IPS DF 6.9 (cell line): ENCODE measurements at regions not wholly inside any gene's neighbourhood (a gene's known extent, or its start where the extent isn't known, plus 50 kb on each side); places are given as distances from the start of the nearest gene placed in this dataset.
A peak's percentile ranks its signal among the peaks of the same experiment; 100 is the strongest.

Source experiments
- DNase-seq: peaks from one replicate; pipeline ENCODE4 v3.0.0-alpha.2; 2013; ENCODE audit warnings: low read depth, low spot score
- H3K27ac ChIP-seq: one replicate; pipeline ENCODE4 v1.5.1; 2013; ENCODE audit warnings: low read length, control low read depth
- H3K27me3 ChIP-seq: 2 replicates; pipeline ENCODE4 v1.6.1; 2013; ENCODE audit warnings: mild to moderate bottlenecking, low read length; ENCODE audit not compliant: control insufficient read depth, insufficient read depth
- H3K36me3 ChIP-seq: 2 replicates; pipeline ENCODE4 v1.6.1; 2013; ENCODE audit warnings: low read length; ENCODE audit not compliant: control insufficient read depth, insufficient read depth
- H3K4me1 ChIP-seq: 2 replicates; pipeline ENCODE4 v1.6.1; 2013; ENCODE audit warnings: low read length; ENCODE audit not compliant: control insufficient read depth, insufficient read depth
- H3K4me3 ChIP-seq: 2 replicates; pipeline ENCODE4 v1.5.1; 2013; ENCODE audit warnings: mild to moderate bottlenecking, low read length
- H3K9me3 ChIP-seq: 2 replicates; pipeline ENCODE4 v1.6.1; 2013; ENCODE audit warnings: low read length, inconsistent platforms; ENCODE audit not compliant: control insufficient read depth, insufficient read depth
- WGBS: extraction: QIAGEN DNeasy Blood & Tissue Kit; methylation state at CpG from one replicate; pipeline ENCODE4 v1.1.7; 2013; ENCODE audit warnings: mixed read lengths, missing lambda C conversion rate; ENCODE audit not compliant: insufficient read length, insufficient coverage; 5-methylcytosine and 5-hydroxymethylcytosine counted together

- Histone ChIP-seq H3K27me3 (no peaks in the 10 kb centered on the region), H3K4me3 (no peak overlapping the region), H3K4me1 (peaks cover 2% of the 10 kb centered on the region; the same call in 1 of the 2 replicates), H3K27ac (no peak overlapping the region), H3K36me3 (no peaks in the 10 kb centered on the region), H3K9me3 (no peaks in the 10 kb centered on the region)
- DNase-seq, result no peak
- no CpG with 5 or more reads among the region's 2 CpGs for WGBS
Observed at GRCh38 chr10:53749439-53749838, 976.9 kb upstream of the MBL2 start.

- DNase-seq, result no peak
- H3K9me3 ChIP-seq, result no peaks in the 10 kb centered on the region
- no peaks in the 10 kb centered on the region for H3K36me3 ChIP-seq
- peaks cover 2% of the 10 kb centered on the region; the same call in 1 of the 2 replicates for H3K4me1 ChIP-seq
- H3K27me3 ChIP-seq, result no peaks in the 10 kb centered on the region
- WGBS, result no CpG with 5 or more reads among the region's 1 CpG
- H3K4me3 ChIP-seq, result no peak overlapping the region
- H3K27ac ChIP-seq, result no peak overlapping the region
Observed at GRCh38 chr10:53748319-53748718, 975.7 kb upstream of the MBL2 start.

GRCh38 chr10:53744746-53745145 lies 972.2 kb upstream of the MBL2 start:
- H3K27me3 ChIP-seq, result no peaks in the 10 kb centered on the region
- H3K4me3 ChIP-seq, result no peak overlapping the region
- peaks cover 2% of the 10 kb centered on the region; the same call in 1 of the 2 replicates for H3K4me1 ChIP-seq
- H3K36me3 ChIP-seq, result no peaks in the 10 kb centered on the region
- H3K9me3 ChIP-seq, result no peaks in the 10 kb centered on the region
- H3K27ac ChIP-seq, result no peak overlapping the region
- DNase-seq, result peak; percentile 11

- peaks cover 2% of the 10 kb centered on the region; the same call in 1 of the 2 replicates for H3K4me1 ChIP-seq
- DNase-seq, result no peak
- H3K36me3 ChIP-seq, result no peaks in the 10 kb centered on the region
- H3K27me3 ChIP-seq, result no peaks in the 10 kb centered on the region
- H3K27ac ChIP-seq, result no peak overlapping the region
- H3K9me3 ChIP-seq, result no peaks in the 10 kb centered on the region
- WGBS, result no CpG with 5 or more reads among the region's 2 CpGs
- no peak overlapping the region for H3K4me3 ChIP-seq
Observed at GRCh38 chr10:53744176-53744575, 971.6 kb upstream of the MBL2 start.

- Histone ChIP-seq H3K4me1 (no peaks in the 10 kb centered on the region), H3K27me3 (no peaks in the 10 kb centered on the region), H3K36me3 (no peaks in the 10 kb centered on the region), H3K4me3 (no peak overlapping the region), H3K27ac (no peak overlapping the region), H3K9me3 (no peaks in the 10 kb centered on the region)
- no peak for DNase-seq
Observed at GRCh38 chr10:53737132-53737531, 964.5 kb upstream of the MBL2 start.

- no peak overlapping the region for H3K4me3 ChIP-seq
- no peaks in the 10 kb centered on the region for H3K4me1 ChIP-seq
- no peak overlapping the region for H3K27ac ChIP-seq
- H3K27me3 ChIP-seq, result no peaks in the 10 kb centered on the region
- no peak for DNase-seq
- no CpG with 5 or more reads among the region's 7 CpGs for WGBS
- H3K9me3 ChIP-seq, result no peaks in the 10 kb centered on the region
- no peaks in the 10 kb centered on the region for H3K36me3 ChIP-seq
Observed at GRCh38 chr10:53726921-53727320, 954.3 kb upstream of the MBL2 start.

- WGBS, result no CpG with 5 or more reads among the region's 4 CpGs
- Histone ChIP-seq H3K9me3 (no peaks in the 10 kb centered on the region), H3K4me3 (no peak overlapping the region), H3K27ac (no peak overlapping the region), H3K27me3 (no peaks in the 10 kb centered on the region), H3K4me1 (no peaks in the 10 kb centered on the region), H3K36me3 (no peaks in the 10 kb centered on the region)
- no peak for DNase-seq
Observed at GRCh38 chr10:53724581-53724980, 952.0 kb upstream of the MBL2 start.

GRCh38 chr10:53719658-53720057 lies 947.1 kb upstream of the MBL2 start:
- no peaks in the 10 kb centered on the region for H3K36me3 ChIP-seq
- H3K27ac ChIP-seq, result no peak overlapping the region
- no peaks in the 10 kb centered on the region for H3K9me3 ChIP-seq
- H3K4me3 ChIP-seq, result no peak overlapping the region
- DNase-seq, result no peak
- no peaks in the 10 kb centered on the region for H3K4me1 ChIP-seq
- no peaks in the 10 kb centered on the region for H3K27me3 ChIP-seq
- WGBS, result no CpG with 5 or more reads among the region's 1 CpG

- DNase-seq, result no peak
- Histone ChIP-seq H3K9me3 (no peaks in the 10 kb centered on the region), H3K4me3 (no peak overlapping the region), H3K27ac (no peak overlapping the region), H3K36me3 (no peaks in the 10 kb centered on the region), H3K4me1 (no peaks in the 10 kb centered on the region), H3K27me3 (no peaks in the 10 kb centered on the region)
- WGBS, result no CpG with 5 or more reads among the region's 3 CpGs
Observed at GRCh38 chr10:53716156-53716555, 943.6 kb upstream of the MBL2 start.

- DNase-seq, result no peak
- Histone ChIP-seq H3K4me1 (no peaks in the 10 kb centered on the region), H3K36me3 (no peaks in the 10 kb centered on the region), H3K27ac (no peak overlapping the region), H3K9me3 (no peaks in the 10 kb centered on the region), H3K4me3 (no peak overlapping the region), H3K27me3 (no peaks in the 10 kb centered on the region)
Observed at GRCh38 chr10:53713431-53713830, 940.8 kb upstream of the MBL2 start.

GRCh38 chr10:53702489-53702888 lies 929.9 kb upstream of the MBL2 start:
- H3K27me3 ChIP-seq, result no peaks in the 10 kb centered on the region
- no peaks in the 10 kb centered on the region for H3K4me1 ChIP-seq
- H3K4me3 ChIP-seq, result no peak overlapping the region
- WGBS, result no CpG with 5 or more reads among the region's 2 CpGs
- H3K36me3 ChIP-seq, result no peaks in the 10 kb centered on the region
- H3K27ac ChIP-seq, result no peak overlapping the region
- no peaks in the 10 kb centered on the region for H3K9me3 ChIP-seq
- DNase-seq, result no peak
